HG03135 (cell line): ENCODE measurements at regions not wholly inside any gene's neighbourhood (a gene's known extent, or its start where the extent isn't known, plus 50 kb on each side); places are given as distances from the start of the nearest gene placed in this dataset.

ENCODE experiments used
- ATAC-seq: cut with Tn5 transposase; IDR thresholded peaks from one replicate; pipeline ENCODE4 v1.9.1; 2021; ENCODE audit warnings: mild to moderate bottlenecking, moderate library complexity; ENCODE audit not compliant: unreplicated experiment

DNA sequence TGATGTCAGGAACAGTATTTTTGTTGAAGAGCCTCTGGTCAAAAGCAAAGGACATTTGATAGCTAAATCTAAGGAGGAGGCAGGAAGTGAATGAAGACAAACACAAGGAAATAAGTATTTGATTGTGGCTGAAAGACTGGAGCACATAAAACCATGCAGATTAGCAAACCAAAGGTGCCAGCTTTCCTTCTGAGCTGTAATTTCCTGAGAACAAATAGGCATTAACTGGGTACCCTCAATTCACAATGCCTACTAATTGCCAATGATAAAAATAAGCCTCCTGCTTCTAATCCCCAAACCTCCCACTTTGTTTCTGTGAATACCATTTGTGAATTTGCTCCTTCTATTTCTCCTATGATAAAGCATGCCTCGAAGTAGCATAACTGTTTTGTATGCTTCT is 1279.6 kb upstream of the USP15 start:
- no peak for ATAC-seq

DNA sequence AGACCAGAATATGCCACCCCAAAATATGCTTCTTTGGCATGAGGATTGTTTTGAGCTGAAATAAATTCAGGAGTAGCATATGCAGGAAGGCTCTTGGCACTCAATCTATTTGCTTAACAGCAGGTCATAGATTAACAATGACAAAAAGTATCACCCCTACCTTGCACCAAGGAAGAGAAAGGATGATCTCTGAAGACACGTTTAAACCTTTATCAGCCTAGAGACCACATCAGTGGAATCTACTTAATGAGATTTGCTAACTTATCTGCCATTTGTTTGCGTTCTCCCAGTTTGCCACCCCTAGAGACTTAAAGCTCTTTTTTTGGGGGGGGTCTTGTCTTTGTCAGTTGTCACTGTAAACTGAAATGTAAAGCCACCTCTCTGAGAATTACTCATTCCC is 1278.7 kb upstream of the USP15 start:
- ATAC-seq = no peak

DNA sequence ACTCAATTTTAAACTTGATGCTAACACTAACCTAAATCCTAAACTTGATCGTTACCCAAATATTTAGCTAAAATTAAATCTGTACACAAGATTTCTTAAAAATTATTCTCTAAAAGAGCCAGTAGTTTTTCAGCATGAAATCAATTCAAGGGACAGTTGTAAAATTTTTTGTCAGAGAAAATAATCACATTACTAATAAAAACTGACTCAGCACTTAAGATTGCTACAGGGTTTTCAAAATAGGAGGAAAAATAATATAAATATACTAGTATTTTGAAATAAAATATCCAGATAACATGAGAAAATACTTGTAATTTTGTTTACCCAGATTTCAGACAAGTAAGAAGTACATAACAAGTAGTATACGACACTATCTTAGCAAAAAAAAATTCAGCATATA is 1268.1 kb upstream of the USP15 start:
- no peak for ATAC-seq

DNA sequence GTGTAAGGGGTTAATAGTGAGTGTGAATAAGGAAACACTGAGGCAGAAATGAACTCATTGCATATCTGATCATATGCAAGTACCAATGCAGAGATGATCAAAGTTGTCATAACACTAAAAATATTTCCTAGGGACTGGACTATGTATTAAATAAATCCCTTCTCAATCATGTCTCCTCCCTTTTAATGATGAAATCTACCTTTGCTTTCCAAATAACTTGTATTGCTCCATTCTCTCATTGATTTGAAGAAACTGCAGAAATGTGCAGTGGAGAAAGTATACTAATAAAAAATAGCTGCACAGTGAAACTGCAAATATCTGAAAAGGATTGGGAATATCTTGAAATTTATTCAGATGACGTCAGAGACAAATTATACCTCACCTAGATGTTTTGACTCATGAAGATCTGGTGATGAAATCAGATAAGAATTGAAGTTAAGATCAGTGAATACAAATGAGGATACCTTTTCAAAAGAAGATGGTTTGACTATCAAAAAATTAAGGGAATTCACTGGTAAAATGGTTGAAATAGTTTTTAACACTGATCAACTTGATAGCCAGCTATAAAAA is 1264.9 kb upstream of the USP15 start:
- no peak for ATAC-seq

DNA sequence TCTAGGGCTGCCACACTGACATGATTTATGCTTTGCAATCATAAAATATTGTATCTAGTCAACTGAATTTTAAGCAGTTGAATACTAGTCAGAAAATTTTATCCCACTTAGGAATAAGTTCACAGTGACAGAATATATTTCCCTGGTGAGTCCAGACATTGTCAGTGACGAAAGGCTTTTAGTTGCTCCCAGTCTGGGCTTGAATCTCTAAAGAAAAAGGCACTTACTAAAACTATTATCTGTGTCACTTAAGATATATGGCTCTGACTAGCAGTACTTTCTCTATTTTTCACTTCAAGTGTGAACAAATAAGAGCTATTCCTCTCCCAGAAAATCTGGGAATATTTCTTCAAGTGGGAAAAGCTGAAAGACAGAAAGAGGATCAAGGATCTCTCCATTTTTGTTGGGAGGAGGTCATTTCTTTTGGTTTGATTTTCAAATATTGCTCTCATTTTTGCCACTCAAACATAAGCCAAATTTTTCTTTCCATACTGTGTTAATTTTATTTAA is 1262.3 kb upstream of the USP15 start:
- no peak for ATAC-seq

DNA sequence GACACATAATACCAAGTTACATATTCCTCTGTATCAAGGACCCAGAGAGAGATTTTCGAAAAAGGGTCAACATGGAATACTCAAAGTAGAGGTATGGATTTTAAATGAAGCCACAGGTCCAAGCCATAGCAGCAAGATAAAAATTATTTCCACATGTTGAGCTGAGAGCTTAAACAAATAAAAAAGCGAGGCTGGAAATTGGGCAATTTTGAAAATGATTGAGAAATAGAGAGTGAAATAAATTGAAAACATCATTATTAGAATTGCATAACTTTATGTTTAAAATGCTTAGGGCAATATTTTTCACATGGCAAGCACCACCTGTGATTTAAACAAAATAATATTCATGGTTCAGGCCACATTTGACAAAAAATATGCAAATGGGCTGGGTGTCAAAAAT is 1251.0 kb upstream of the USP15 start:
- ATAC-seq = no peak

DNA sequence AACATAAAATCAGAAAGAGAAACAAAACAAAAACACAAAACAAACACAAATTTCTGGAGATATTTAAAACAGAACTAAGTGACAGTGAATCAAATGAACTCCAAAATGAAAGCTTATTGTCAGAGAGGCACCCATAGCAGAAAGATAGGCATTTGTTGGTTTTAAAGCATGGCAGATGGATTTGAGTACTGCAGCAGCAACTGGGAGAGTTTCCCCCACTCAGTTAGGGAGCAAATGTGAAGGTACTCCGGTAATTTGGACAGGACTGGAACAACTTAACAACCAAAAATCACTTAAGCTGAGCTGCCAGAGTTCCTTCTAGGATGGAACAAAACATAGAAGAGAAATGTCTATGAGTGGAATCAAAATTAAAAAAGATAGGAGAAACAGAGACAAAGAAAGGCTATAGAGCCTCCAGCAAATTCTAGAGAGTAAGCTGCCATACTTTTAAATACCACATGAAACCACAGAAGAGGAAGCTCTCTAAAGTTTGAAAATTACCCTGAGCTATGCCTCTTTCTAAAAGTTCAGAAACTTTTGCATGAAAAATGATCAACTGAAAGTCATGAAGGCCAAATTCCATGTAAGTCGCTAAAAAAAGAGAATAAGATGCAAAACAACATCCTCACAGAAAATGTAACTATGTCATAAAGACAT is 1248.3 kb upstream of the USP15 start:
- no peak for ATAC-seq

DNA sequence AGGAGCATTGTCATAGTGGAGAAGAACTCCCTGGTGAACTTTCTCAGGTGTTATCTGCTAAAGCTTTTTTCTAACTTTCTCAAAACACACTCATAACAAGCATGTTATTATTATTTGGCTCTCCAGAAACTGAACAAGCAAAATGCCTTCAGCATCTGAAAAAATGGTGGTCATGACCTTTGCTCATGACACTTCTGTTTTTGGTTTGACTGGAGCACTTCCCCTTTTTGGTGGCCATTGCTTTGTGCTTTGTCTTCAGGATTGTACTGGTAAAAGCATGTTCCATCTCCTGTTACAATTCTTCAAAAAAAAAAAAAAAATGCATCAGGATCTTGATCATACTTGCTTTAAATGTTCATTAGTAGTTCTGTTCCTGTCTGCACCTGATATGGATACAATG is 1241.6 kb upstream of the USP15 start:
- no peak for ATAC-seq

DNA sequence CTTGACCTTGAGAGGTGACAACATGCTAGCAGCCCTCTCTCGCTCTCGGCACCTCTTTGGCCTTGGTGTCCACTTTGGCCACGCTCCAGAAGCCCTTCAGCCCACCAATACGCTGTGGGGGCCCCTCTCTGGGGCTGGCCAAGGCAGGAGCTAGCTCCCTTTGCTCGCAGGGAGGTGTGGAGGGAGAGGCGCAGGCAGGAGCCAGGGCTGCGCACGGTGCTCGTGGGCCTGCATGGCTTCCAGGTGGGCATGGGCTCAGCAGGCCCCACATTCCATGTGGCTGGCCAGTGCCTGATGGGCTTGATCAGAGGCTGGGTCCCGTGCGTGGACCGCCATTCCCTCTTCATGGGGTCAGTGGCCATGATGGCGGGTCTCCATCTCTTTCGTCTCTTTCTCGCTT is 1237.0 kb upstream of the USP15 start:
- no peak for ATAC-seq

DNA sequence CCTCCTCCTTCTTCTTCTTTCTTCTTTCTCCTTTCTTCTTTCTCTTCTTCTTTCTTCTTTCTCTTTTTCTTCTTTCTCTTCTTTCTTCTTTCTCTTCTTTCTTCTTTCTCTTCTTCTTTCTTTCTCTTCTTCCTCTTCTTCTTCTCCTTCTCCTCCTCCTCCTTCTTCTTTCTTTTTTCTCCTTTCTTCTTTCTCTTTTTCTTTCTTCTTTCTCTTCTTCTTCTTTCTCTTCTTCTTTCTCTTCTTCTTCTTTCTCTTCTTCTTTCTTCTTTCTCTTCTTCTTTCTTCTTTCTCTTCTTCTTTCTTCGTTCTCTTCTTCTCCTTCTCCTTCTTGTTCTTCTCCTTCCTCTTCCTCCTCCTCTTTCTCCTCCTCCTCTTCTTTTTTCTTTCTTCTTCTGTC is 1230.7 kb upstream of the USP15 start:
- ATAC-seq = no peak

DNA sequence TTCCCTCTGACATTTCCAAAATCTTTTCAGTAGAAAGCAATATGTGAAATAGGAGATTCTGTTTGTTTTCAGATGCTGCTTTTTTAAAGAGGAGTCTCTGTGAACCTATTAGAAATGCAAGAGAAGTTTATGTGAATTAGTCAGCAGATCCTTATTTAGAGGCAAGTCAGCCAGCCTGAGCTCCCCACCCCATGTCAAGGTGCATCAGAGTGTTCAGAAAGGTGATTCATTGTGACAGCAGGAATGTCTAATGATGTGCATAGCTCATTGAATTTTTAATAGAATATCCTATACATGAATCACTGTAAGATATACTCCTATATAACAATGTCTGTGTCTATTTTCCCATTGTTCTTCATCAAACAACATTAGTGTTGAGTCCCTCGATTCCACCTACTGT is 1222.4 kb upstream of the USP15 start:
- ATAC-seq = no peak

DNA sequence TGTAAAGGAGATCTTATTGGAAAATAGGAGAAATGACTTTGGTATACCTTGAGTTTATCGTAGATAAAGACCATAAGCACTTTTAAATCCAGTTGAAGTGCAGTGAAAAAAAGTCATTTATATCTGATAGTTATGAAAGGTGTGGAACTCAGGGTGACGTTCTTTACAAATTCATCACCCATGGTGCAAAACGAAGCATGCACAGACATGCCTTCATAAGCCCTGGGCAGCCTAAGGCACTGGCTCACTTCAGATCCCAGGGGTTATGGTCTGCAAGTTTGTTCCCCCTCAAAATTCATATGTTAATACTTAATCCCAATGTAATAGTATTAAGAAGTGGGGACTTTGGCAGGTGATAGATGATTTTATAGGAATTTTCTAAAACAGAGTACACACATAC is 1216.4 kb upstream of the USP15 start:
- no peak for ATAC-seq

DNA sequence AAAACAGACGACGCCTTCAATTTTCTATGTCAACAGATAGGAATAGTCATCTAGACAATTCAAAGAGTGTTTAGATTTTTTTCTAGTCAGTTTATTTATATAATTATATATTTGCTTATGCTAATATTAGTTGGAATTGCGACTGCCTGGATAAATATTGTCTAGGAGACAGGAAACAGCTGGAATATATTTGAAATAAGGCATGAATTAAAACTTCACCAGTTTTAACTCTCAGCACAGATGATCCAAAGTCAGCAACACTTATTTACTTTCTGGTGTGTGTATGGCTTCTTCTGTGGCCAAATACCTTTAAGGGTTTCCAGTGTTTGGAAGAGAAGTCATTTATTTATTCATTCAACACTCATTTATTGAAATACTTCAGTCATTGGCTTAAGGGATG is 1215.4 kb upstream of the USP15 start:
- no peak for ATAC-seq

DNA sequence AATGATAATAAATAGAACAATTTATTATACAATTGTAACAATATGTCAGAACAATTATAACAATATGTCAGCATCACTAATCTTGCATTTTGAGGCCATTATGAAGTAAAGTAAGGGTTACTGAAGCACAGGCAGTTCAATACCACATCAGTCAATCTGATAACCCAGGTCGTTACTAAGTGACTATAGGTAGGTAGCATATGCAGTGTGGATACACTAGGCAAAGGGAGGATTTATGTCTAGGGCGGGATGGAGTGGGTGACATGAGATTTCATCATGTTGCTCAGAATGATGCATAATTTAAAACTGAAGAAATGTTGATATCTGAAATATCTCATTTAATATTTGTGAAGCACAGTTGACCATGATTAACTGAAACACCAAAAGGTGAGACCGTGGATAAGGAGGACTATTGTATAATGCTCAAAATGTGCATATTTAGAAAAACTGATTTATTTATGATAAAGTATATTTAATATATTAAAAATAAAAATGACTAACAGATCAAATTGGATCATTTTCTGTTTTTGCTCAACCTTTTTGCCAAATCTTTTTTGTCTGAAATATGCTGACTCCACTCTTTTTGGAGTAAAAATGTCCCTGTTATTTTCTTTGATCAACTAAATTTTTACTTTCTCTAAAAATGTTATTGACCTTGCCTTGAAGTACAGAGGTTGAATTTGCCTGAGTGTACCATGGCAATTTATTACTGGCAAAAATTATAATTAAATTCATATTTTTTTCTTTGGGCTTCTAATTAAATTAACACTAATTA is 1189.4 kb upstream of the USP15 start:
- ATAC-seq = no peak

DNA sequence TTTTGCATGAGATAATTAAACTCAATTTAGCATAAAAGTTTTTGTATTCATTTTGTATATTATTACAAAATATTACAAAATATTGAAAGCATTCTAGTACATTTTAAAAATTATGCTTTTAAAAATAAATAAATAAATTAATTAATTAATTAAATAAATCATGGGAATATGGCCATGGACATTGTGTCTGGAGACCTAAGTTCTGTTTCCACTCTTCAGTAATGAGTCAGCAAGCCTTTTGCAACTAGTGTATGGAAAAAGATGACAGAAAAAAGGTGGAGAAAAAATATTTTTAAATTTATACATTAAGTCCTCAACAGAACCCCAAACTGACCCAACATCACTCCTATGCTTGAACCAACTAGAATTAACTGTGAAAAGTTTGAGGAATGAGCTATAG is 1187.5 kb upstream of the USP15 start:
- no peak for ATAC-seq

DNA sequence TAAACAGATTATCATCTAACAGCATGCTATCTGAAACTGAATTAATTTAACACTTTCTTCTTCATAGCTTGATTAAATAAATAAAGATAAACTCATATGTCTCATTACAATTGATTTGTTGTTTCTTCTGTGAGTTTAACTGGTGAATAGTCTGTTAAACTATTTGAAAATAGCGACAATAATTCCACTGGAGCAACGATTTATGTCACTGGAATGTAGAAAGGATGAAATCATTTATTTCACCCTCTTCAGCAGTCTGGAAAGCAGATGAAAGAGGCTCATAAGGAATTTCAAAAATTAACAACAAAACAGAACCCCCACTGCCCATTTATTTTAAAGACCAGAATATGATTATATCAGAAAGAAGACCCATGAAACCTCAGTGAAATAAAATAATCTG is 1165.1 kb upstream of the USP15 start:
- ATAC-seq = no peak

DNA sequence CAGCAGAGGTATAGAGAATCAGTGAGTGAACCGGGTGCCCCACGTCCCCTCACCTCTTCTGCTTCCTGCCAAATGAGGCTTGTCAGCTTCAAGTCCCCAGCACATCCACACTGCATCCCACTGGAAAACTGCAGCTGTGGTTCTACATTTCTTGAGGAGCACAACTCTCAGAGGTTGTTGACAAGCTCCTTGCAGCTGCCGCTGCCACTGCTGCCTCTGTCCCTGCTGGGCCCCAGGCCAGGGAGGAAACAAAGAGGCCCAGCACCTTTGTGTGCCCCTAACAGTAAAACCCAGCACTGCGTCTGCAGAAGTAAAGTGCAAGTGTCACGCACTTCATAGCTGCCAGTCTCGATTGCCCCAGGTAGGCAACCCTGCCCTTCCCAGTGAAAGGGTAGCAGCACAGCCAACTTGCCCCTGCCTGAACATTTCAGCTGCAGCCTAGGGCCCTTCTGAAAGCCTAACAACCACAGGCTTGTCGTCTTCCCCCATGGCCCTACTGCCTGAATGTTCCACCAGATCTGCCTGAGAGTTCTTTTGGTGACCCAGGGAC is 1162.1 kb upstream of the USP15 start:
- ATAC-seq = no peak

DNA sequence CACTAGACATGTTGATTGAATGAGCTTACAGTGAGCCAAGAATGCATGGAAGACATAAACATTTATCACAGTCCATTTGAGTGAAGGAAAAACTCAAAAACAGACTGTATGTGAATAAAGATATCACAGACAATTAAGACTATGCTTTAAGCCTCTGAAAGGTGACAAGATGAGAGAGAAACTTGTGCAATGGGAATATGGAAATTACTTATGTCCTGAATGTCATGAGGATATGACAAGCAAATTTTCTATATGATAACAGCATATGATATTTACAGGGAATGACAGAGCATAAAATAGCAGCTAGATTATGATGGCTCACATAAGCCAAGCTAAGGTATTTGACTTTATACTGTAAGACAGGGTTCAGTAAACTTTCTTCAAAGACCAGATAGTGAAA is 1153.1 kb upstream of the USP15 start:
- no peak for ATAC-seq

DNA sequence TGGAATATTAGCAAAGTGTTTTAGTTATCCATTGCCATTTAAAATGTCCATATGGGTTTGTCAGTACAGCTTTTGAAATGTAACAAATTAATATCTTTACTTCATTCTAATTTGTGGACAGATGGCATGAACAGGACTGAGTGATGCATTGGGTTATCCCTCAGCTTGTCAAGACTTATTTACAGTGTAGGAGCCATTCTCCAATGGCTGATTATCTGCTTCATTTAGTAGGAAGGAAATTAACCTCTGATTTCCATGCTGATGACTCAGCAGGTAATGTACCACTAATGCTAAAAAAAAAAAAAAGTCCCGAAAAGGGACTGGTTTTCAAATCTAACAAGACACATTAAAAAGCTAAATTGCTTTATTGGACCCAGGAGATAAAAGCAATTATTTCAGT is 1149.0 kb upstream of the USP15 start:
- ATAC-seq = no peak

DNA sequence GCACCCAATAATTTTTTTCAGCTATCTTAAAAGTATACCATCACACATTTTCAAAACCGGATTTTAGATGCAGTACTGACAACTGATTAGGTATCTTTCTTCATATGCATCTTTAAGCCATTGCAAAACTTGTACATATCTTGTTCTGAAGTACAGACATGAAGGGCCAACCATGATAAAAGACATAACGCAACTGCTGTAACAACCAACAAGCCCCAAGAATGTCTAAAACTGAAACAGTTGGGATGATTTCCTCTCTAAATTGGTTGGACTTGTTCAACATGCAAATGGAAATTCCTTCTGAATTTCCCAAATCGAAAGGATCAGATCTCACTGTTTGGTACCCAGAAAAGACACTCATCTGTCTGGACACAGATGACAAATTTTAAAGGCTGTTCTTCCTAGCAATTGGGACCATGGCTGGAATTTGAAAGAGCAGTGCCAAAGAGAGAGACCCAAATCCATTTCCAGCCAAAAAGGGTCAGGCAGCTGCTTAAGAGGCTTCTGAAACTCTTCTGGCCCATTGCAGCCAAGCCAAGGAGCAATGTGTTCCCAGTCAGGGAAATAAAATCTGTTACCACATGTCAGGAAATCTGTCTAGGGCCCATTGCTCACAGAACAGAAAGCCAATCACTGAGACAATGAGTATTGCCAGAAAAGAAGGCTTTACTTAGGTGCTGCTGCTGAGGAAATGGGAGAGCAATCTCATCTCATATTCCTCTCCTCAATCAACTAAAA is 1122.4 kb upstream of the USP15 start:
- ATAC-seq = no peak

DNA sequence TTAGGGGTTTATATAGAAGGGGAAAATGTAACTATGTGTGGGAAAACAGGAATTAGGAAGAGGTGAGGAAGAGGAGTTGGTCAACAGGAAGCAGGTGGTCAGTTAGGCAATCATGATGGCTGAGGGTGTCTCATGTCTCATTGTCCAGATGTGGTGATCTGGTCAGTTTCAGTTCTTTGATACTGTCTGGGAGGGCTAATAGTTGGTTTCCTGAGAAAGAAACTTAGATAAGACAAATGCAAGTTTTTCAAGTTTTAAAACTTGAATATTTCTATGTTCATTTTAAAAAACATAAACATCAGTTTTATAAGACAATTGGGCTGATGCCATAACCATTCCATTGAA is 1121.8 kb upstream of the USP15 start:
- no peak for ATAC-seq
